Loucy (cell line): ENCODE measurements at regions not wholly inside any gene's neighbourhood (a gene's known extent, or its start where the extent isn't known, plus 50 kb on each side); places are given as distances from the start of the nearest gene placed in this dataset.

Experiments used
- H2AFZ ChIP-seq: fragments of 200-600 bp; sonication (generic); 2 replicates; pipeline ENCODE4 v1.6.0; 2016; ENCODE audit warnings: antibody characterized with exemption, mild to moderate bottlenecking, low read length, moderate library complexity
- H3F3A ChIP-seq: fragments of 200-600 bp; 2 replicates; pipeline ENCODE4 v1.6.0; 2016; ENCODE audit warnings: antibody characterized with exemption, low read depth, mild to moderate bottlenecking
- H3K27me3 ChIP-seq: fragments of 200-600 bp; sonication (generic); 2 replicates; pipeline ENCODE4 v1.6.1; 2014; ENCODE audit warnings: low read length, mild to moderate bottlenecking; ENCODE audit not compliant: insufficient read depth, poor library complexity, severe bottlenecking
- H3K36me3 ChIP-seq: fragments of 200-600 bp; sonication (generic); 2 replicates; pipeline ENCODE4 v1.6.1; 2016; ENCODE audit warnings: low read length; ENCODE audit not compliant: insufficient read depth
- H3K4me1 ChIP-seq: fragments of 200-600 bp; sonication (generic); 2 replicates; pipeline ENCODE4 v1.5.1; 2014; ENCODE audit warnings: low read length, mild to moderate bottlenecking; ENCODE audit not compliant: insufficient read depth, poor library complexity, severe bottlenecking
- H3K4me2 ChIP-seq: fragments of 200-600 bp; sonication (generic); 2 replicates; pipeline ENCODE4 v1.6.0; 2014; ENCODE audit warnings: antibody characterized with exemption, low read length, low read depth, mild to moderate bottlenecking; ENCODE audit not compliant: poor library complexity, severe bottlenecking
- H3K4me3 ChIP-seq: fragments of 200-600 bp; sonication (generic); 2 replicates; pipeline ENCODE4 v1.5.1; 2014; ENCODE audit warnings: low read length, mild to moderate bottlenecking, mixed read lengths; ENCODE audit not compliant: poor library complexity, severe bottlenecking
- H3K79me2 ChIP-seq: fragments of 200-600 bp; sonication (generic); 2 replicates; pipeline ENCODE4 v1.6.1; 2014; ENCODE audit warnings: low read length; ENCODE audit not compliant: insufficient read depth
- H3K9ac ChIP-seq: fragments of 200-600 bp; sonication (generic); 2 replicates; pipeline ENCODE4 v1.6.0; 2014; ENCODE audit warnings: mild to moderate bottlenecking, low read depth, low read length, moderate library complexity; ENCODE audit not compliant: poor library complexity, severe bottlenecking
- H3K9me2 ChIP-seq: fragments of 200-600 bp; sonication (generic); replicated peaks from 2 replicates; pipeline ENCODE4 v1.6.1; 2016; ENCODE audit warnings: low read depth, low read length, mixed read lengths
- H3K9me3 ChIP-seq: fragments of 200-600 bp; sonication (generic); 2 replicates; pipeline ENCODE4 v1.6.1; 2014; ENCODE audit warnings: mild to moderate bottlenecking, antibody characterized with exemption, low read length, low read depth; ENCODE audit not compliant: insufficient read depth
- H4K20me1 ChIP-seq: fragments of 200-600 bp; sonication (generic); 2 replicates; pipeline ENCODE4 v1.6.0; 2014; ENCODE audit warnings: antibody characterized with exemption, low read length, mild to moderate bottlenecking; ENCODE audit not compliant: insufficient read depth, poor library complexity, severe bottlenecking
- CTCF ChIP-seq: fragments of 200-600 bp; sonication (generic); conservative IDR thresholded peaks from 2 replicates; pipeline ENCODE4 v1.5.1; 2014; ENCODE audit warnings: mild to moderate bottlenecking, antibody characterized with exemption, low read length
- EZH2phosphoT487 ChIP-seq: fragments of 200-600 bp; IDR thresholded peaks from 2 replicates; pipeline ENCODE4 v1.6.1; 2018; ENCODE audit warnings: antibody characterized with exemption, mild to moderate bottlenecking, moderate library complexity, borderline replicate concordance

- no peak for TF ChIP-seq CTCF
- TF ChIP-seq EZH2phosphoT487, result no peak
- no peaks in the 10 kb centered on the region for H3K9me2 ChIP-seq
- no peak overlapping the region for H3K4me3 ChIP-seq
- H3K9ac ChIP-seq, result no peak overlapping the region
- H3K4me2 ChIP-seq, result no peak overlapping the region
- no peaks in the 10 kb centered on the region for H3K27me3 ChIP-seq
- H3K36me3 ChIP-seq, result no peaks in the 10 kb centered on the region
- H3K79me2 ChIP-seq, result no peaks in the 10 kb centered on the region
- H3F3A ChIP-seq, result no peaks in the 10 kb centered on the region
- H3K9me3 ChIP-seq, result no peaks in the 10 kb centered on the region
- no peaks in the 10 kb centered on the region for H3K4me1 ChIP-seq
- no peak overlapping the region for H2AFZ ChIP-seq
- no peaks in the 10 kb centered on the region for H4K20me1 ChIP-seq
Observed at GRCh38 chr4:20474119-20474518, 222.4 kb downstream of the SLIT2 start.

GRCh38 chr4:20478412-20478811, 221.8 kb upstream of the PACRGL start:
- no peak for TF ChIP-seq EZH2phosphoT487
- no peak for TF ChIP-seq CTCF
- no peaks in the 10 kb centered on the region for H3K27me3 ChIP-seq
- H4K20me1 ChIP-seq, result no peaks in the 10 kb centered on the region
- no peak overlapping the region for H3K4me2 ChIP-seq
- H2AFZ ChIP-seq, result no peak overlapping the region
- H3K9me2 ChIP-seq, result no peaks in the 10 kb centered on the region
- no peak overlapping the region for H3K4me3 ChIP-seq
- H3K4me1 ChIP-seq, result no peaks in the 10 kb centered on the region
- no peak overlapping the region for H3K9ac ChIP-seq
- H3K9me3 ChIP-seq, result no peaks in the 10 kb centered on the region
- no peaks in the 10 kb centered on the region for H3K79me2 ChIP-seq
- H3K36me3 ChIP-seq, result no peaks in the 10 kb centered on the region
- H3F3A ChIP-seq, result no peaks in the 10 kb centered on the region

GRCh38 chr4:20480165-20480947, 219.9 kb upstream of the PACRGL start:
- Histone ChIP-seq H3K9me2 (no peaks in the 10 kb centered on the region), H3K4me3 (no peak overlapping the region), H3K9me3 (no peaks in the 10 kb centered on the region), H2AFZ (no peak overlapping the region), H3K4me1 (no peaks in the 10 kb centered on the region), H3K27me3 (no peaks in the 10 kb centered on the region), H3K9ac (no peak overlapping the region), H3K36me3 (no peaks in the 10 kb centered on the region), H4K20me1 (no peaks in the 10 kb centered on the region), H3F3A (no peaks in the 10 kb centered on the region), H3K79me2 (no peaks in the 10 kb centered on the region), H3K4me2 (no peak overlapping the region)
- no peak for TF ChIP-seq CTCF
- no peak for TF ChIP-seq EZH2phosphoT487
